ENCODE measurements at regions not wholly inside any gene's neighbourhood (a gene's known extent, or its start where the extent isn't known, plus 50 kb on each side); places are given as distances from the start of the nearest gene placed in this dataset.
A peak's percentile ranks its signal among the peaks of the same experiment; 100 is the strongest.
"Not testable (repeated sequence)": the region's sequence is repeated elsewhere in the genome, so short reads cannot be mapped to it uniquely, and the experiment has no call there.

GRCh38 chr16:86244936-86245335 is 265.4 kb upstream of the FOXF1 start:
- no peak for DNase-seq

- no peak for DNase-seq
Observed at GRCh38 chr16:86245351-86245750, 265.0 kb upstream of the FOXF1 start.

- no peak for DNase-seq
Observed at GRCh38 chr16:86245895-86246294, 264.4 kb upstream of the FOXF1 start.

- no peak for DNase-seq
Observed at GRCh38 chr16:86248310-86248905, 261.9 kb upstream of the FOXF1 start.

GRCh38 chr16:86249631-86250030 is 260.7 kb upstream of the FOXF1 start:
- DNase-seq = no peak

- DNase-seq = no peak
Observed at GRCh38 chr16:86251682-86252081, 258.6 kb upstream of the FOXF1 start.

GRCh38 chr16:86252596-86252995 is 257.7 kb upstream of the FOXF1 start:
- peak; percentile 12 for DNase-seq

GRCh38 chr16:86255966-86256365 is 254.4 kb upstream of the FOXF1 start:
- no peak for DNase-seq

- DNase-seq = no peak
Observed at GRCh38 chr16:86256995-86257394, 253.3 kb upstream of the FOXF1 start.

GRCh38 chr16:86257546-86257945 is 252.8 kb upstream of the FOXF1 start:
- no peak for DNase-seq

GRCh38 chr16:86258713-86259112 is 251.6 kb upstream of the FOXF1 start:
- DNase-seq = no peak

- no peak for DNase-seq
Observed at GRCh38 chr16:86259499-86259898, 250.8 kb upstream of the FOXF1 start.

GRCh38 chr16:86261379-86261778 is 248.9 kb upstream of the FOXF1 start:
- DNase-seq = no peak

- not testable (repeated sequence) for DNase-seq
Observed at GRCh38 chr16:86267657-86268056, 242.7 kb upstream of the FOXF1 start.

- DNase-seq = no peak
Observed at GRCh38 chr16:86270696-86271095, 239.6 kb upstream of the FOXF1 start.

- no peak for DNase-seq
Observed at GRCh38 chr16:86272744-86273143, 237.6 kb upstream of the FOXF1 start.

- DNase-seq = no peak
Observed at GRCh38 chr16:86277221-86277620, 233.1 kb upstream of the FOXF1 start.

GRCh38 chr16:86277859-86278258 is 232.5 kb upstream of the FOXF1 start:
- not testable (repeated sequence) for DNase-seq

GRCh38 chr16:86281421-86281820 is 228.9 kb upstream of the FOXF1 start:
- DNase-seq = no peak

GRCh38 chr16:86283944-86284343 is 226.4 kb upstream of the FOXF1 start:
- DNase-seq = no peak

- no peak for DNase-seq
Observed at GRCh38 chr16:86285421-86285820, 224.9 kb upstream of the FOXF1 start.

GRCh38 chr16:86285938-86286921 is 224.1 kb upstream of the FOXF1 start:
- DNase-seq = no peak

- no peak for DNase-seq
Observed at GRCh38 chr16:86286991-86287663, 223.2 kb upstream of the FOXF1 start.

Measured in activated CD4-positive, alpha-beta T cell treated with anti-CD3 and anti-CD28 coated beads for 48 hours (primary cell).